K562 (cell line): ENCODE measurements at regions not wholly inside any gene's neighbourhood (a gene's known extent, or its start where the extent isn't known, plus 50 kb on each side); places are given as distances from the start of the nearest gene placed in this dataset.

Experiments used
- ATF4 ChIP-seq: fragments of 450-650 bp; formaldehyde crosslinking; IDR thresholded peaks from 2 replicates; pipeline ENCODE4 v1.4.0; 2022; ENCODE audit warnings: mild to moderate bottlenecking, moderate library complexity
- CBX2 ChIP-seq: fragments of 200-600 bp; sonication (generic); IDR thresholded peaks from one replicate; pipeline ENCODE4 v1.6.1; 2012; ENCODE audit warnings: mild to moderate bottlenecking, low read length, inconsistent platforms; ENCODE audit not compliant: insufficient read depth, poor library complexity, severe bottlenecking
- EHMT2 ChIP-seq: fragments of 450-650 bp; IDR thresholded peaks from 2 replicates; pipeline ENCODE4 v1.6.1; 2018; ENCODE audit warnings: antibody characterized with exemption
- FOXK2 ChIP-seq, 2 experiments: fragments of 450-650 bp; IDR thresholded peaks in 1 of 2; conservative IDR thresholded peaks in 1 of 2; 2 replicates each; pipeline ENCODE4 v1.6.1; 2016; ENCODE audit warnings: low read depth in 2 of 2, mild to moderate bottlenecking in 1 of 2
- MYBL2 ChIP-seq, 2 experiments: fragments of 450-650 bp in 1 of 2; sonication (generic) in 1 of 2; formaldehyde crosslinking in 1 of 2; IDR thresholded peaks; 2 replicates each; pipeline versions ENCODE4 v1.6.1 to v1.8.1; 2017 to 2022; ENCODE audit warnings: borderline replicate concordance in 1 of 2, inconsistent platforms in 1 of 2, low read depth in 1 of 2, mild to moderate bottlenecking in 1 of 2, missing genetic modification reagents in 1 of 2, moderate library complexity in 1 of 2
- NBN ChIP-seq: fragments of 450-650 bp; IDR thresholded peaks from 2 replicates; pipeline ENCODE4 v1.6.1; 2016; ENCODE audit warnings: low read depth, mild to moderate bottlenecking
- RFX1 ChIP-seq: fragments of 450-650 bp; IDR thresholded peaks from 2 replicates; pipeline ENCODE4 v1.6.1; 2016; ENCODE audit warnings: mild to moderate bottlenecking, moderate library complexity
- TEAD1 ChIP-seq, 2 experiments: fragments of 450-650 bp in 1 of 2; sonication (generic) in 1 of 2; formaldehyde crosslinking; IDR thresholded peaks; 2 replicates each; pipeline versions ENCODE4 v1.4.0 to v1.8.0; 2020 to 2022; ENCODE audit warnings: mild to moderate bottlenecking in 2 of 2, missing genetic modification reagents in 1 of 2

GRCh38 chr11:127452533-127452932 lies 452.0 kb upstream of the KIRREL3 start:
- no peak for TF ChIP-seq FOXK2 (conservative IDR thresholded peaks at IDR 0.05 in 1 of 2, IDR thresholded peaks at IDR 0.05 in 1 of 2; ENCODE audit: low read depth in 2 of 2)
- no peak for TF ChIP-seq RFX1
- TF ChIP-seq TEAD1 (CRISPR knock-in tag; IDR thresholded peaks at IDR 0.05), result no peak
- no peak for TF ChIP-seq CBX2
- TF ChIP-seq MYBL2 (IDR thresholded peaks at IDR 0.05; ENCODE audit: low read depth), result no peak
- no peak for TF ChIP-seq MYBL2 (CRISPR knock-in tag; IDR thresholded peaks at IDR 0.05; ENCODE audit: borderline replicate concordance)
- TF ChIP-seq NBN, result no peak
- TF ChIP-seq ATF4, result no peak
- TF ChIP-seq EHMT2, result no peak
